SH-SY5Y (cell line): ENCODE measurements at regions not wholly inside any gene's neighbourhood (a gene's known extent, or its start where the extent isn't known, plus 50 kb on each side); places are given as distances from the start of the nearest gene placed in this dataset.

Source experiments
- GATA2 ChIP-seq: IDR thresholded peaks from 2 replicates; pipeline ENCODE4 v1.6.1; 2011; ENCODE audit warnings: mild to moderate bottlenecking, low read depth, low read length
- GATA3 ChIP-seq: IDR thresholded peaks from 2 replicates; pipeline ENCODE4 v1.6.1; 2011; ENCODE audit warnings: low read depth, mild to moderate bottlenecking, low read length, moderate library complexity

GRCh38 chr4:163781726-163782125, 287.2 kb downstream of the TMA16 start:
- no peak for TF ChIP-seq GATA2
- TF ChIP-seq GATA3, result no peak
